B cell (primary cell): ENCODE measurements at regions not wholly inside any gene's neighbourhood (a gene's known extent, or its start where the extent isn't known, plus 50 kb on each side); places are given as distances from the start of the nearest gene placed in this dataset.

ENCODE experiments used
- ATAC-seq: fragments of 200-7000 bp; cut with Tn5 transposase; one replicate; pipeline ENCODE4 v1.10.0; 2021; ENCODE audit warnings: low read depth, mild to moderate bottlenecking, moderate number of reproducible peaks, moderate library complexity
- CTCF ChIA-PET: fragments of 350-600 bp; sonication (Branson Sonifier 250); formaldehyde crosslinking; loops from one replicate; lab custom pipeline; 2021; ENCODE audit warnings: antibody characterized with exemption, inconsistent platforms; lab: Charles Lee
- POLR2A ChIA-PET: fragments of 350-600 bp; sonication (Branson Sonifier 250); formaldehyde crosslinking; loops from one replicate; lab custom pipeline; 2021; ENCODE audit warnings: antibody characterized with exemption; lab: Charles Lee
- DNase-seq: peaks from one replicate; pipeline ENCODE4 v3.0.0; 2013
- H2AFZ ChIP-seq: 2 replicates; pipeline ENCODE4 v1.6.1; 2012; ENCODE audit warnings: mild to moderate bottlenecking, low read depth, low read length; ENCODE audit not compliant: insufficient read depth, poor library complexity, severe bottlenecking
- H3K27ac ChIP-seq, 2 donors: 1 replicate in 1 of 2; 2 replicates in 1 of 2; pipeline ENCODE4 v1.5.1; 2012 to 2013; ENCODE audit warnings: low read length in 2 of 2, mild to moderate bottlenecking in 2 of 2, moderate library complexity in 1 of 2
- H3K27me3 ChIP-seq, 4 experiments: fragments of 200-600 bp in 1 of 4; sonication (generic) in 1 of 4; replicated peaks in 1 of 4; 1 replicate in 2 of 4; 2 replicates in 2 of 4; pipeline versions ENCODE4 v1.6.1 to v1.7.0; 2013 to 2016; ENCODE audit warnings: low read length in 3 of 4, mild to moderate bottlenecking in 2 of 4, mixed read lengths in 1 of 4, moderate library complexity in 1 of 4; ENCODE audit not compliant: insufficient read depth in 4 of 4, control insufficient read depth in 3 of 4; ENCODE audit errors: control extremely low read depth in 1 of 4
- H3K36me3 ChIP-seq, 2 experiments: replicated peaks in 1 of 2; 1 replicate in 1 of 2; 2 replicates in 1 of 2; pipeline versions ENCODE4 v1.6.1 to v1.7.1; 2013; ENCODE audit warnings: low read length in 1 of 2; ENCODE audit not compliant: insufficient read depth in 2 of 2, control insufficient read depth in 1 of 2; ENCODE audit errors: control extremely low read depth in 1 of 2, extremely low read depth in 1 of 2
- H3K4me1 ChIP-seq, 2 donors: fragments of 200-600 bp in 1 of 2; sonication (generic) in 1 of 2; 1 replicate in 1 of 2; 2 replicates in 1 of 2; pipeline versions ENCODE4 v1.5.1 to v1.6.1; 2013 to 2017; ENCODE audit warnings: low read length in 2 of 2; ENCODE audit not compliant: control insufficient read depth in 2 of 2, insufficient read depth in 2 of 2
- H3K4me2 ChIP-seq: replicated peaks from 2 replicates; pipeline ENCODE3; 2012; ENCODE audit warnings: mild to moderate bottlenecking, low read depth, low read length; ENCODE audit not compliant: poor library complexity, severe bottlenecking
- H3K4me3 ChIP-seq, 5 experiments: fragments of 200-600 bp in 1 of 5; sonication (generic) in 1 of 5; 1 replicate in 3 of 5; 2 replicates in 2 of 5; pipeline versions ENCODE4 v1.5.1 to v1.7.0; 2011 to 2016; ENCODE audit warnings: low read length in 4 of 5, mild to moderate bottlenecking in 4 of 5, low read depth in 2 of 5, control low read depth in 1 of 5, moderate library complexity in 1 of 5; ENCODE audit not compliant: insufficient read depth in 1 of 5; ENCODE audit errors: control extremely low read depth in 1 of 5, extremely low read depth in 1 of 5
- H3K79me2 ChIP-seq: fragments of 200-600 bp; sonication (generic); one replicate; pipeline ENCODE4 v1.6.0; 2016; ENCODE audit warnings: low read length; ENCODE audit not compliant: control insufficient read depth, insufficient read depth
- H3K9ac ChIP-seq: fragments of 200-600 bp; sonication (generic); 2 replicates; pipeline ENCODE4 v1.6.1; 2017; ENCODE audit warnings: mild to moderate bottlenecking, low read length, moderate library complexity
- H3K9me3 ChIP-seq, 3 donors: one replicate each; pipeline versions ENCODE4 v1.6.1 to v1.7.1; 2013; ENCODE audit warnings: low read length in 2 of 3; ENCODE audit not compliant: control insufficient read depth in 2 of 3, insufficient read depth in 1 of 3; ENCODE audit errors: control extremely low read depth in 1 of 3
- H4K20me1 ChIP-seq: 2 replicates; pipeline ENCODE4 v1.6.0; 2012; ENCODE audit warnings: mild to moderate bottlenecking, low read length; ENCODE audit not compliant: insufficient read depth, control insufficient read depth, poor library complexity, severe bottlenecking
- H3K27ac Mint-ChIP-seq: one replicate; pipeline ENCODE4 v1.8.0; 2021; ENCODE audit warnings: mixed read lengths
- H3K27me3 Mint-ChIP-seq: one replicate; pipeline ENCODE4 v1.8.0; 2021; ENCODE audit warnings: mixed read lengths
- H3K4me1 Mint-ChIP-seq: one replicate; pipeline ENCODE4 v1.8.0; 2021; ENCODE audit warnings: mixed read lengths
- H3K4me3 Mint-ChIP-seq: one replicate; pipeline ENCODE4 v1.8.0; 2021; ENCODE audit warnings: mixed read lengths
- H3K9me3 Mint-ChIP-seq: one replicate; pipeline ENCODE4 v1.8.0; 2022; ENCODE audit warnings: mixed read lengths; ENCODE audit not compliant: insufficient read depth
- CTCF ChIP-seq: fragments of 200-600 bp; IDR thresholded peaks from one replicate; pipeline ENCODE4 v1.8.0; 2022; ENCODE audit warnings: antibody characterized with exemption, mild to moderate bottlenecking
- EZH2 ChIP-seq: IDR thresholded peaks from 2 replicates; pipeline ENCODE4 v1.6.1; 2012; ENCODE audit warnings: borderline replicate concordance, low read depth, mild to moderate bottlenecking, moderate library complexity, low read length; ENCODE audit not compliant: insufficient read depth, poor library complexity, severe bottlenecking
- WGBS: methylation state at CpG from one replicate; pipeline ENCODE4 v1.1.5; 2013; ENCODE audit warnings: missing lambda C conversion rate; ENCODE audit not compliant: insufficient coverage; 5-methylcytosine and 5-hydroxymethylcytosine counted together
- intact Hi-C: fragments of 100-400 bp; cut with micrococcal nuclease; formaldehyde crosslinking; loops from one replicate; pipeline ENCODE4 v1.10.0; 2022

- Histone ChIP-seq H3K9ac (no peak overlapping the region), H3K4me1 (no peaks in the 10 kb centered on the region), H3K4me2 (no peak overlapping the region), H3K36me3 (no peaks in the 10 kb centered on the region), H2AFZ (no peak overlapping the region), H3K27ac (no peak overlapping the region), H3K27me3 (no peaks in the 10 kb centered on the region), H3K4me3 (no peak overlapping the region), H4K20me1 (no peaks in the 10 kb centered on the region), H3K9me3 (no peaks in the 10 kb centered on the region), H3K79me2 (no peaks in the 10 kb centered on the region)
- ChIA-PET CTCF (no interaction called here), POLR2A (no interaction called here)
- intact Hi-C loops: no loop called here
- ATAC-seq: no peak
- Mint-ChIP-seq H3K27me3 (no peaks in the 10 kb centered on the region), H3K4me3 (no peak overlapping the region), H3K27ac (no peak overlapping the region), H3K4me1 (no peaks in the 10 kb centered on the region), H3K9me3 (no peaks in the 10 kb centered on the region)
- no peak for TF ChIP-seq CTCF
- no peak for TF ChIP-seq EZH2
- DNase-seq: no peak
Measured at GRCh38 chr5:27706832-27707231, 668.4 kb upstream of the CDH9 start.

- no peaks in the 10 kb centered on the region for H3K36me3 ChIP-seq
- H3K27me3 ChIP-seq: no peaks in the 10 kb centered on the region
- ChIA-PET CTCF (no interaction called here), POLR2A (no interaction called here)
- Mint-ChIP-seq H3K27ac (no peak overlapping the region), H3K4me3 (no peak overlapping the region), H3K9me3 (no peaks in the 10 kb centered on the region), H3K4me1 (no peaks in the 10 kb centered on the region), H3K27me3 (no peaks in the 10 kb centered on the region)
- no peaks in the 10 kb centered on the region for H3K4me1 ChIP-seq
- TF ChIP-seq EZH2 (no peak), CTCF (no peak)
- intact Hi-C loops: no loop called here
- ATAC-seq (no peak), DNase-seq (no peak)
- H4K20me1 ChIP-seq: no peaks in the 10 kb centered on the region
- no peak overlapping the region for H3K4me3 ChIP-seq
- H3K27ac ChIP-seq: no peak overlapping the region
- H3K9ac ChIP-seq: no peak overlapping the region
- H2AFZ ChIP-seq: no peak overlapping the region
- H3K79me2 ChIP-seq: no peaks in the 10 kb centered on the region
- no CpG with 5 or more reads among the region's 3 CpGs for WGBS
- no peaks in the 10 kb centered on the region for H3K9me3 ChIP-seq
- no peak overlapping the region for H3K4me2 ChIP-seq
Measured at GRCh38 chr5:27705661-27706060, 667.3 kb upstream of the CDH9 start.
